NCI-H2196 treated with DMSO at 0.1 percent for 48 hours (cell line): ENCODE measurements at regions not wholly inside any gene's neighbourhood (a gene's known extent, or its start where the extent isn't known, plus 50 kb on each side); places are given as distances from the start of the nearest gene placed in this dataset.
"Not testable (repeated sequence)": the region's sequence is repeated elsewhere in the genome, so short reads cannot be mapped to it uniquely, and the experiment has no call there.

Source experiments
- DNase-seq: peaks from one replicate; lab custom pipeline; 2025; ENCODE audit not compliant: unreplicated experiment; lab: John Stamatoyannopoulos, UW

GRCh38 chr12:128078301-128078971 lies 188.5 kb upstream of the TMEM132C start:
- DNase-seq, result no peak

GRCh38 chr12:128079446-128079845 lies 187.5 kb upstream of the TMEM132C start:
- DNase-seq, result no peak

DNA sequence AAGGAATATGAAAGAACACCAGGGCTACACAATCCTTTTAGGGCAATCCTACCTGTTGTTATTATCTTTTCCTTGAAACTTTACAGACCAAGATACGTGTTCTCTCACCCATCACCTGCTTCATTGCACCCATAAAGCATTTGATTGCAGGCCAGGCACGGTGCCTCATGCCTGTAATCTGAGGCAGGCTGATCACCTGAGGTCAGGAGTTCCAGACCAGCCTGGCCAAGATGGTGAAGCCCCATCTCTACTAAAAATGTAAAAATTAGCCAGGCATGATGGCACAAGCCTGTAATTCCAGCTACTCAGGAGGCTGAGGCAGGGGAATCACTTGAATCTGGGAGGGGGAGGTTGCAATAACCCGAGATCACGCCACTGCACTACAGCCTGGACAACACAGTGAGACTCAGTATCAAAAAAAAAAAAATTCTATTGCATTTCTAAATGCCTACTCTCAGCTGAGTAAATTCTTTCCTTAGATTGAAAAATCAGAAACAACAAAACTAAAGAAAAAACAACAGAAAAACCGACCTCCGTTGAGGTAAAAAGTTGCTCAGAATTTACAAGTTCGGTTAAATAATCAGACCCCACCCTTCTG lies 183.7 kb upstream of the TMEM132C start:
- DNase-seq, result no peak

DNA sequence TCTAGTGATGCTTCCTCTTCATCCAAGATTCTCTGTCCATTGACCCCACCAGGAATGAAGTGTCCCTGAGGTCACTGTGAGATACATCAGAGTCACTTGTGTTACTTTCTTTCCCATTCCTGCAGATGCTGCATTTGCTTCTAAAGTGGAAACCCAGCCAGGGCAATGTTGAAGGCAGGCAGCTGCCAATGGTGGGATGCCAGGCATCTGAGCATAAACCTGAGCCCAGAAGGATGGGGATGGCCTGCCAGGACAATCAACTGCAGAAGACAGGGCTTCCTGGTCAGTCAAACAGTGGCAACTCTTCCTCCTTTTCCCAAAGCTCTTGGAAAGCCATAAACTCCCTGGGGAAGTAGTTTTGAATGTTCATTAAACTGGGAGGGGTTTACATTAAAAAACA lies 178.0 kb upstream of the TMEM132C start:
- no peak for DNase-seq

- DNase-seq, result no peak
Measured at GRCh38 chr12:128089961-128090360, 177.0 kb upstream of the TMEM132C start.

DNA sequence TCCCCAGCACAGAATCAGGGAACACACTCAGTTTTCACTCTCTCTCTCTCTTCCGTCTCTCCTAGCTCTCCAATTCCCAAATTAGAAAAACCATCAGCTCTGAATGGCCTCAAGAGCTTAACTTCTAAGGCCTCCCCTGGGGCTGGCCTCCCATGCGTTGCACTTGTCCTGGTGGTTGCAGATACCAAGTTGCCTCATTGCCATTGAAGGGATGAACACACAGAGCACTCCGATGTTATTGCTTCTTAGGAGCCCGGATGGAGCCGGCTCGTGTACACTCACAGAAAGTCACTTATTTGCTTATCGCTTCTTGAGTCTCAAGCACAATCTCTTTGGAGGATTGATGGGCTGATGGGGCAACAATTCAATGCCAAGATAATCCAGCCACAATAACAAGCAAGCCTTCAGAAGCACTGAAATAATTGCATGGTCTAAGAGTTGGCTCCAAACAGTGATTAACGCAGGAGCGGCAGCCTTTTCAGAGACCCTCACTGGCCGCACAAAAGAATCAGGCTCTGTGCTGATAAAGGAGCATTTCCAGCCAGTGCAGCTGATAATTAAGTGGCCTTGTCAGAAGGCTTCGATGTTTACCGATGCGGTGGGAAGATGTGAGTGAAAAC lies 175.8 kb upstream of the TMEM132C start:
- DNase-seq, result no peak

GRCh38 chr12:128091951-128092382 lies 175.0 kb upstream of the TMEM132C start:
- DNase-seq, result no peak

- DNase-seq, result no peak
Measured at GRCh38 chr12:128098730-128099129, 168.2 kb upstream of the TMEM132C start.

DNA sequence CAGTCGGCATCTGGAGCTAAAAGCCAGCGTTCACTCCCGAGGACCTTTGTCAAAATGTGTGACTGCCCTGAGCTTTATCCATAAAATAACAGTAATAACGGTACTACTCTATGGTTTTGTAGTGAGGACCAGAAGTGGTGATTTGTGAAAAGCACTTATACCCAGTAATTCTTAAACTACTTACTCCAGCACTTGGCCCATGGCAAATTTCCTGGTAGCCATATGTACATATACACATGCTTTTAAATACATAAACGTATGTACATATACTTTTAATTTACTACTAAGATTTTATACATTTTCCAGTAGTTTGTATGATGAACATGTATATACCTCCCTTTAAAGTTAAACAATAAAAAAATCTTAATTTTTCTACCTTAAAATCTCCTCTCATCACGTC lies 163.8 kb upstream of the TMEM132C start:
- no peak for DNase-seq

DNA sequence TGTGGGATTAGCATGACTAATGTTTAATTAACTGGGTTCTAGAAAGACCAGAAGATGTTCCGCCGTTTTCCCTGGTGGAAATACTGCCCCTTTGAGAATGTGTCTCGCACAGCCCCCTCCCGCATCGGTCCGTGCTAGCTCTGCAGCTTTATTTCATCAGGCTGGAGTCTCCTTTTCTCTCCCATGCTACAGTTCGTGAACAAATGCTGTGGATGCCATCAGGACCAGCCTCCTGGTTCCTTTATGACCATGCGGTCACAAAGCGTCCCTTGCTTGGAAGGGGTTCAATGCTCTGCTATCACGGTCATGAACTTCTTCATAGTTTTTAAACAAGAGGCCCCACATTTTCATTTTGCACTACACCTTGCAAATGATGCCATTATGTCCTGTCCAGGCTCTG lies 157.7 kb upstream of the TMEM132C start:
- no peak for DNase-seq

DNA sequence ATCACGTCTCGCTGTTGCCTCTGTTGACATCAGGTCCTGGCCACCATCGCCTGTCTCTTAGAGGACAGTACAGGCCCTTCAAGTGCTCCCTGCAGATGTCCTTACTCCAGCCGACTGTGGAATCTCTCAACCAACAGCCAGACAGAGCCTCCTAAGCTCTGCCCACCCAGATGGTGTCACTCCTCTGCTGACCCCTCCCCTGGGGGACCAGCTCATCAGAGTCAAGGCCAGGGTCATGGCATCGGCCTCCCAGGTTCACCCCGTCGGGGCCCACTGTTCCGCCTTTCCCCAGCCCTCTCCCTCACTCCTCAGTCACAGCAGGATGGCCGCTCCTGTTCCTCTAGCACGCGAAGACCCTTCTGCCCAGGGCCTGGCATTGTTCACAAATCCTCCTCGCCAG lies 157.3 kb upstream of the TMEM132C start:
- no peak for DNase-seq

- no peak for DNase-seq
Measured at GRCh38 chr12:128111333-128111732, 155.6 kb upstream of the TMEM132C start.

DNA sequence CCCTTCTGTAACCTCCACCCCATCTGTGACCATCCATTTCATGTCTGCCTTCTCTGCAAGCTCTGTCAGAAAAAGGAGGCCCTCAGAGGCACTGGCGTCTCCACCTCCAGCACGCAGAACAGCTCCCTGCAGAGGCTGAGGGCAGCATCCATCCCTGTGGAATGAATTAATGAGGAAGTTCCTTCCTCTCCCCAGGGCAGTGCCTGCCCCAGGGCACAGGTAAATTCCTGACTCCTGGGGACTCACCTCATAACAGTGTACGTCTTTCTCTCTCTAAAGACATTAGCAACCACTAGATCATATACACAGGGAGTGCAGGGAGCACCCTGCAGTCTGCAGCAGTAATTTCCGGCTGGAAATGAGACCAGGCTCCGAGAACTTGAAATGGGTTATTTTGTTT lies 155.0 kb upstream of the TMEM132C start:
- no peak for DNase-seq

GRCh38 chr12:128113250-128113649 lies 153.7 kb upstream of the TMEM132C start:
- not testable (repeated sequence) for DNase-seq

DNA sequence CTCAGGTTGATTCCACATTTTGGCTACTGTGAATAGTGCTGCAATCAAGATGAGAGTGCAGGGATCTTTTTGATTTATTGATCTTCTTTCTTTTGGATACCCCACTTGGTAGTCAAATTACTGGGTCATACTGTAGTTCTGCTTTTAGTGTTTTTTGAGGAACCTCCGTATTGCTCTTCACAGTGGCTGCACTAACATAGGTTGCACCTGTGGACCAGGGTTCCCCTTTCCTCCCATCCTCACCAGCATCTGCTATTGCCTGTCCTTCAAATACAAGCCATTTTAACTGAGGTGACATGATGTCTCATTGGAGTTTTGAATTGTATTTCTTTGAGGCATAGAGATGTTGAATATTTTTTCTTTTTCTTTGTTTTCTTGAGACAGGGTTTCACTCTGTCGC lies 152.5 kb upstream of the TMEM132C start:
- no peak for DNase-seq

GRCh38 chr12:128116537-128116936 lies 150.4 kb upstream of the TMEM132C start:
- DNase-seq, result no peak

GRCh38 chr12:128120035-128120434 lies 146.9 kb upstream of the TMEM132C start:
- no peak for DNase-seq

DNA sequence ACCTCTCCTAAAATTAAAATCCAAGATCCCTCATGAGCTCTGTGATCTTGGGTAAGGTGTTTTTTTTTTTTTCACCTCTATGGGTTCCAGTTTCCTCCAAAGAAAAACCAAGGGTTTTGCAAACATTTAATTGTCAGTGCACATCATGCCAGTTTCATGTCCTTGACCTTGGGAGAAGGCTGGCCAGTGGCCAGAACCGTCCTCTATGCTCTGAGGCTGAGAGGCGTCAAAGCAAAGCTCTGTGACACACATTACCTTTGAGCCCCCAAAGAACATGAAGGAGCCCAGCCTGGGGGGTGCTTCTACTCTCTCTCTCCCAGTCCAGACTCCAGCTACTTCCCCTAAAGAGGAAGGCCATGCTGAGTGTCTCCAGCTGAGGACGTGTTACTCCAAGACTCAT lies 145.5 kb upstream of the TMEM132C start:
- no peak for DNase-seq

- DNase-seq, result no peak
Measured at GRCh38 chr12:128123096-128123495, 143.9 kb upstream of the TMEM132C start.

GRCh38 chr12:128131955-128132354 lies 135.0 kb upstream of the TMEM132C start:
- DNase-seq, result no peak

DNA sequence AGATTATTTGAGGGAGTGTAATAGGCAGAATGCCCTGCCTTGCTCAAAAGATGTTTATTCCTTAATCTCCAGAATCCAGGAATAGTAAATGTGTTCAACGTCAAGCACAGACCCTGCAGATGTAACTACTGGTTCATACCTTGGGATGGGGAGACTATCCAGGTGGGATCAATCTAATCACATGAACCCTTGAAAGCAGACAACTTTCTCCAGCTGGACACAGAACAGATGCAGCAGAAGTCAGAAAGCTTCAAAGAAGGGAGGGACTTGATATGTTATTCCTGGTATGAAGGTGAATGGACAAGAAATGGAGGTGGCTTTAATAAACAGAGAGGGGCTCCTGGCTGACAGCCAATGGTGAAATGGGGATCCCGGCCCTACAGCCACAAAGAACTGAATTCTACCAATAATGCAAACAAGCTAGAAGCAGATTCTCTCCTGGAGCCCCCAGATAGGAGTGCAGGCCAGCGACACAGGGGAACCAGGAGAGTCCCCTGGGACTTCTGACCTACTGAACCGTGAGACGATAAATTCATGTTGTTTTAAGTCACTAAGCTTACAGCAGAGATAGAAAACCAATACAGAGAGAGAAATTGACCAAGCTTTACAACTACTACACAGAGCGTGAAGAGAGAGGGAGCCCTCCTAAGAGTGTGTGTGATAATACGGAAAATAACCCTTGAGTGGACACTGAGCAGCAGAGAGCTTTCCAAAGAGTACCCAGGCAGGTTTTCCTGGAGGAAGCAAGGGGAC lies 133.5 kb upstream of the TMEM132C start:
- no peak for DNase-seq

- DNase-seq, result no peak
Measured at GRCh38 chr12:128137140-128137539, 129.8 kb upstream of the TMEM132C start.
